ENCODE measurements at regions not wholly inside any gene's neighbourhood (a gene's known extent, or its start where the extent isn't known, plus 50 kb on each side); places are given as distances from the start of the nearest gene placed in this dataset.

GRCh38 chr5:164336276-164336675 is 830.9 kb downstream of the MAT2B start:
- Histone ChIP-seq H3K27ac (ENCODE audit: low read depth in 1 of 2, low read length in 2 of 2) (no peak overlapping the region), H3K79me2 (ENCODE audit: insufficient read depth, low read length) (no peaks in the 10 kb centered on the region), H3K4me3 (replicated peaks in 1 of 3; ENCODE audit: low read depth in 2 of 3, low read length in 3 of 3) (no peak overlapping the region), H3K36me3 (replicated peaks in 1 of 2; ENCODE audit: control insufficient read depth in 1 of 2, insufficient read depth in 2 of 2, low read length in 2 of 2) (no peaks in the 10 kb centered on the region), H3K9me3 (replicated peaks in 1 of 2; ENCODE audit: control insufficient read depth in 1 of 2, insufficient read depth in 1 of 2, low read length in 2 of 2) (no peaks in the 10 kb centered on the region), H3K27me3 (ENCODE audit: control insufficient read depth in 2 of 2, insufficient read depth in 2 of 2, low read length in 2 of 2) (no peaks in the 10 kb centered on the region), H3K4me2 (replicated peaks; ENCODE audit: extremely low read depth, low read length, poor library complexity, severe bottlenecking) (no peak overlapping the region), H4K20me1 (ENCODE audit: insufficient read depth, low read length) (no peaks in the 10 kb centered on the region), H3K4me1 (ENCODE audit: control insufficient read depth in 1 of 2, insufficient read depth in 2 of 2, low read length in 2 of 2) (no peaks in the 10 kb centered on the region), H3K9ac (ENCODE audit: insufficient read depth, low read length, poor library complexity, severe bottlenecking) (no peak overlapping the region), H2AFZ (ENCODE audit: insufficient read depth, low read depth, low read length, poor library complexity, severe bottlenecking) (no peak overlapping the region)
- H3K27me3 Mint-ChIP-seq (ENCODE audit: low read depth in 3 of 3): peaks cover 0 to 3% (median 1%) of the 10 kb centered on the region in 3 donors
- no peaks in the 10 kb centered on the region for H3K36me3 Mint-ChIP-seq
- H3K4me1 Mint-ChIP-seq: no peaks in the 10 kb centered on the region
- H3K4me3 Mint-ChIP-seq: no peak overlapping the region
- no peak for DNase-seq
- H3K27ac Mint-ChIP-seq: no peak overlapping the region
- H3K9me3 Mint-ChIP-seq: peaks cover 0 to 2% (median 0%) of the 10 kb centered on the region in 7 donors
- WGBS (ENCODE audit: insufficient coverage): no CpG with 5 or more reads among the region's 1 CpG
- intact Hi-C loops (cut with micrococcal nuclease): no loop called here
- TF ChIP-seq, protein P1, sequence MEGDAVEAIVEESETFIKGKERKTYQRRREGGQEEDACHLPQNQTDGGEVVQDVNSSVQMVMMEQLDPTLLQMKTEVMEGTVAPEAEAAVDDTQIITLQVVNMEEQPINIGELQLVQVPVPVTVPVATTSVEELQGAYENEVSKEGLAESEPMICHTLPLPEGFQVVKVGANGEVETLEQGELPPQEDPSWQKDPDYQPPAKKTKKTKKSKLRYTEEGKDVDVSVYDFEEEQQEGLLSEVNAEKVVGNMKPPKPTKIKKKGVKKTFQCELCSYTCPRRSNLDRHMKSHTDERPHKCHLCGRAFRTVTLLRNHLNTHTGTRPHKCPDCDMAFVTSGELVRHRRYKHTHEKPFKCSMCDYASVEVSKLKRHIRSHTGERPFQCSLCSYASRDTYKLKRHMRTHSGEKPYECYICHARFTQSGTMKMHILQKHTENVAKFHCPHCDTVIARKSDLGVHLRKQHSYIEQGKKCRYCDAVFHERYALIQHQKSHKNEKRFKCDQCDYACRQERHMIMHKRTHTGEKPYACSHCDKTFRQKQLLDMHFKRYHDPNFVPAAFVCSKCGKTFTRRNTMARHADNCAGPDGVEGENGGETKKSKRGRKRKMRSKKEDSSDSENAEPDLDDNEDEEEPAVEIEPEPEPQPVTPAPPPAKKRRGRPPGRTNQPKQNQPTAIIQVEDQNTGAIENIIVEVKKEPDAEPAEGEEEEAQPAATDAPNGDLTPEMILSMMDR (IDR thresholded peaks at IDR 0.05): no peak

DNA sequence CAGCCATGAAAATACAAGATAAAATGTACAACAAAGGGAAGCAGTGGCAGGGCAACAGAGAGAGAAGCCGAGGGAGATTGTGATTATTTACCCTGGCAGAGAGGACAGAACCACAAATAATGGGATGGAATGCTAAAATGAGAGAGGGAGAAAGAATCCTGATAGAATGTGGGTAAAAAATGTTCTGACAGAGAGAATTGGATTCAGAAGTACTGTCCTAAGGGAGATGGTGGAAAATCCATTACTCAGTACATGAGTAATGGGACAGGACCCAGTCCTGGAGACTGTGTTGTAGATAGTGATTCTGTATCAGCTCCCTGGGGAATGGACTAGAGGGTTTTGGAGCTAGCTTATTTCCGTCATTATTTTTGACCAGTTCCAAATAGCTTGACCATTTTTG is 831.5 kb downstream of the MAT2B start:
- no peak overlapping the region for H3K27ac Mint-ChIP-seq

More for the DNA sequence above, 831.5 kb downstream of the MAT2B start:
- 93% methylated on average over 2 of the region's 2 CpGs for WGBS (ENCODE audit: insufficient coverage)
- intact Hi-C loops (cut with micrococcal nuclease): no loop called here
- H3K27me3 Mint-ChIP-seq (ENCODE audit: low read depth in 3 of 3): peaks cover 1 to 3% (median 2%) of the 10 kb centered on the region in 3 donors
- H3K4me3 Mint-ChIP-seq: no peak overlapping the region
- no peaks in the 10 kb centered on the region for H3K36me3 ChIP-seq (replicated peaks in 1 of 2; ENCODE audit: control insufficient read depth in 1 of 2, insufficient read depth in 2 of 2, low read length in 2 of 2)
- no peak overlapping the region for H3K9ac ChIP-seq (ENCODE audit: insufficient read depth, low read length, poor library complexity, severe bottlenecking)
- no peaks in the 10 kb centered on the region for H3K27me3 ChIP-seq (ENCODE audit: control insufficient read depth in 2 of 2, insufficient read depth in 2 of 2, low read length in 2 of 2)
- no peaks in the 10 kb centered on the region for H3K9me3 ChIP-seq (replicated peaks in 1 of 2; ENCODE audit: control insufficient read depth in 1 of 2, insufficient read depth in 1 of 2, low read length in 2 of 2)
- peaks cover 0 to 2% (median 0%) of the 10 kb centered on the region in 7 donors for H3K9me3 Mint-ChIP-seq
- H3K27ac ChIP-seq (ENCODE audit: low read depth in 1 of 2, low read length in 2 of 2): no peak overlapping the region
- TF ChIP-seq, protein P1 (IDR thresholded peaks at IDR 0.05): no peak
- no peaks in the 10 kb centered on the region for H3K4me1 Mint-ChIP-seq
- no peaks in the 10 kb centered on the region for H4K20me1 ChIP-seq (ENCODE audit: insufficient read depth, low read length)
- no peak overlapping the region for H2AFZ ChIP-seq (ENCODE audit: insufficient read depth, low read depth, low read length, poor library complexity, severe bottlenecking)
- no peak for DNase-seq
- no peak overlapping the region for H3K4me2 ChIP-seq (replicated peaks; ENCODE audit: extremely low read depth, low read length, poor library complexity, severe bottlenecking)
- no peak overlapping the region for H3K4me3 ChIP-seq (replicated peaks in 1 of 3; ENCODE audit: low read depth in 2 of 3, low read length in 3 of 3)
- H3K4me1 ChIP-seq (ENCODE audit: control insufficient read depth in 1 of 2, insufficient read depth in 2 of 2, low read length in 2 of 2): no peaks in the 10 kb centered on the region
- H3K79me2 ChIP-seq (ENCODE audit: insufficient read depth, low read length): no peaks in the 10 kb centered on the region
- H3K36me3 Mint-ChIP-seq: no peaks in the 10 kb centered on the region

Measured in CD14-positive monocyte (primary cell).